ENCODE measurements at regions not wholly inside any gene's neighbourhood (a gene's known extent, or its start where the extent isn't known, plus 50 kb on each side); places are given as distances from the start of the nearest gene placed in this dataset.

DNA sequence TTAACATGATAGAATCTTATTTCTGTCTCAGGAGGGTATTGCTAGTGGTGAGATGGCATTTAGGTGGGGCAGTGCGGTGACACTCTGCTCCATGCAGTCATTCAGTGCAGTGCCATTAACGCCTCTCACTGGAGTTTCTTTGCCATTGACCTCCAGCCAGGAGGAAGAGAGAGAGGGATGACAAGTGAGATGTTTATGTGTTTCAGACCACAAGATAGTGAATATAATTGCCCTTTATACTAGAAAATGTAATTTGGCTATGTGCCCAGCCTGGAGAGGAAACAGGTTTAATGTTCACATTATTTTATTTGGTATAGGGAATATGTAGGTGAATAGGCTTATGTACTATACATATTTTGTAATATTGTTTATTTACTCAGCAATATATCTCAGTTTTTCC, 84.5 kb downstream of the ZIC1 start:
- DNase-seq (ENCODE audit: extremely low spot score in 2 of 2): no peak
- intact Hi-C loops (cut with DNase I): no loop called here
- H3K4me1 ChIP-seq: no peaks in the 10 kb centered on the region
- no peak overlapping the region for H3K27ac ChIP-seq
- TF ChIP-seq, protein P1, sequence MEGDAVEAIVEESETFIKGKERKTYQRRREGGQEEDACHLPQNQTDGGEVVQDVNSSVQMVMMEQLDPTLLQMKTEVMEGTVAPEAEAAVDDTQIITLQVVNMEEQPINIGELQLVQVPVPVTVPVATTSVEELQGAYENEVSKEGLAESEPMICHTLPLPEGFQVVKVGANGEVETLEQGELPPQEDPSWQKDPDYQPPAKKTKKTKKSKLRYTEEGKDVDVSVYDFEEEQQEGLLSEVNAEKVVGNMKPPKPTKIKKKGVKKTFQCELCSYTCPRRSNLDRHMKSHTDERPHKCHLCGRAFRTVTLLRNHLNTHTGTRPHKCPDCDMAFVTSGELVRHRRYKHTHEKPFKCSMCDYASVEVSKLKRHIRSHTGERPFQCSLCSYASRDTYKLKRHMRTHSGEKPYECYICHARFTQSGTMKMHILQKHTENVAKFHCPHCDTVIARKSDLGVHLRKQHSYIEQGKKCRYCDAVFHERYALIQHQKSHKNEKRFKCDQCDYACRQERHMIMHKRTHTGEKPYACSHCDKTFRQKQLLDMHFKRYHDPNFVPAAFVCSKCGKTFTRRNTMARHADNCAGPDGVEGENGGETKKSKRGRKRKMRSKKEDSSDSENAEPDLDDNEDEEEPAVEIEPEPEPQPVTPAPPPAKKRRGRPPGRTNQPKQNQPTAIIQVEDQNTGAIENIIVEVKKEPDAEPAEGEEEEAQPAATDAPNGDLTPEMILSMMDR (IDR thresholded peaks at IDR 0.05): no peak
- TF ChIP-seq POLR2A (IDR thresholded peaks at IDR 0.05) (no peak), POLR2AphosphoS5 (IDR thresholded peaks at IDR 0.05; ENCODE audit: insufficient read depth in 1 of 2, low read depth in 1 of 2) (no peak)
- H3K9me3 ChIP-seq: no peaks in the 10 kb centered on the region
- H3K4me3 ChIP-seq: no peak overlapping the region
- H3K36me3 ChIP-seq: no peaks in the 10 kb centered on the region
- no peaks in the 10 kb centered on the region for H3K27me3 ChIP-seq

DNA sequence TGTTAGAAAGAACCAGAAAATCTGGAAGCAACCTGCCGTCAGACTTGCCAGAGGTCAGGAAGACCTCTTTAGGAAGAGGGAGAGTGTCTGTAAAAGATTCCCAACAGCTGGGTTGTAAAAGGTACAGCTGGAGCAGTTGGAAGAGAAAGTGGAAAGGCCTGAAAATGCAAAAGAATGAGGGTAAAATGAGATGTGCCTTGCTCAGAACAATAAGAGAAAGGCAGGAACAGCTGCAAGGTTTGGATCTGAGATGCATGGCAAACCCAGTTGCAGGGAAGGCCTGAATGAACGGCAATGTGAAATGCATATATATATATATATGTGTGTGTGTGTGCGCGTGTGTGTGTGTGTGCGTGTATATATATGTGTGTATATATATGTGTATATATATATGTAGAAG, 88.1 kb downstream of the ZIC1 start:
- Histone ChIP-seq H3K36me3 (no peaks in the 10 kb centered on the region), H3K4me3 (no peak overlapping the region), H3K27me3 (no peaks in the 10 kb centered on the region), H3K4me1 (no peaks in the 10 kb centered on the region), H3K9me3 (no peaks in the 10 kb centered on the region), H3K27ac (no peak overlapping the region)
- no peak for DNase-seq (ENCODE audit: extremely low spot score in 2 of 2)
- intact Hi-C loops (cut with DNase I): no loop called here
- TF ChIP-seq, protein P1 (IDR thresholded peaks at IDR 0.05): no peak
- TF ChIP-seq POLR2AphosphoS5 (IDR thresholded peaks at IDR 0.05; ENCODE audit: insufficient read depth in 1 of 2, low read depth in 1 of 2) (no peak), POLR2A (IDR thresholded peaks at IDR 0.05) (no peak)

DNA sequence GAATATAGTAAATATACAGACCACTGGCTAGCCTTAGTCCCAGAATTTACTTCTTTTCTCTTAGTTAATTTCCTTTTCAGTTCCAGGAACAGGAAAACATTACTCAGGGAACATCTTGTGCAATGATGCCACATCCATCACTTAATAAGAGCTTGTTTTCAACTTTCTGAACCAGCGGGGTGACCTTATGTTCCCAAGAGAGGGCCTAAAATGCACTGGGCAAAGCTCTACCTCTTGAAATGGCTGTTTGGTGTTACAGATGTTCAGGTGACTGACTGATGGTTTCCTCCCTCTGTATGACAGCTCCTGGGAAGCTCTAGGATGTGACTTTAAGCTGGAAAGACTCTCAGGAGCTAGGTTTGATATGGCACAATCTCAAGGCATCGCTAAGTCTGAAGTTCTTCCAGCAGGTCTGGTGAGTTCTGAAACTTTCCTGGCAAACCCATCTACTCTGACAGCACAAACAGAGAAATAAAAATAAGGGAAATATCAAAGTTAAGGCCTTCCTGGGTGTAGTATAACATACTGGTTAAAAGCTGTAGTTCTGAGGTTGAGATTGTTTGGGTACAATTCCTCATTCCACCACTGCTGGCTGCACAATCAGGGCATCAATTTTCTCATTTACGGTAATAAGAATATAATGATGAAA, 98.6 kb downstream of the ZIC1 start:
- H3K9me3 ChIP-seq: no peaks in the 10 kb centered on the region
- no peaks in the 10 kb centered on the region for H3K4me1 ChIP-seq
- intact Hi-C loops (cut with DNase I): no loop called here
- no peak for TF ChIP-seq POLR2AphosphoS5 (IDR thresholded peaks at IDR 0.05; ENCODE audit: insufficient read depth in 1 of 2, low read depth in 1 of 2)
- no peak for TF ChIP-seq POLR2A (IDR thresholded peaks at IDR 0.05)
- TF ChIP-seq, protein P1 (IDR thresholded peaks at IDR 0.05): no peak
- no peaks in the 10 kb centered on the region for H3K27me3 ChIP-seq
- no peak overlapping the region for H3K4me3 ChIP-seq
- H3K27ac ChIP-seq: no peak overlapping the region
- no peaks in the 10 kb centered on the region for H3K36me3 ChIP-seq
- no peak for DNase-seq (ENCODE audit: extremely low spot score in 2 of 2)

DNA sequence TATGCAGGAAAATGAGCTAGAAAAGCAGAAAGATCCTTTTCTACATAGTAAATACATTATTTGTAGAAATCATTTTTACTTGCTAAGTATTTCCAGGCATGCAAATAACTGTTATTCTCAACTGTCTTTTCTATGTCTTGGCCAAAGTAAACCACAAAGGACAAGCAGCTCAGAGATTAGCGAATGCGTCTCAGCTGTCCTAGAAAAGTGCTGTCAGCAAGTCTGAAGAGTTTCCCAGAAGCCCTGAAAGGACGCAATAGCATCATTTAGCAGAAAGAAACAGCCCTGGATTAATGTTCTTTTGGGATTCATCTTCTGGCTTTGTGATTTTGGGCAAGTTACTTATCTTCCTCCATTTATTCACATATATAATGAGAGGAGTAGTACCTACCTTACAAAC, 100.3 kb downstream of the ZIC1 start:
- no peaks in the 10 kb centered on the region for H3K27me3 ChIP-seq
- intact Hi-C loops (cut with DNase I): no loop called here
- H3K4me1 ChIP-seq: no peaks in the 10 kb centered on the region
- TF ChIP-seq, protein P1 (IDR thresholded peaks at IDR 0.05): no peak
- TF ChIP-seq POLR2A (IDR thresholded peaks at IDR 0.05): no peak
- no peak for TF ChIP-seq POLR2AphosphoS5 (IDR thresholded peaks at IDR 0.05; ENCODE audit: insufficient read depth in 1 of 2, low read depth in 1 of 2)
- no peaks in the 10 kb centered on the region for H3K36me3 ChIP-seq
- no peak overlapping the region for H3K27ac ChIP-seq
- H3K4me3 ChIP-seq: no peak overlapping the region
- DNase-seq (ENCODE audit: extremely low spot score in 2 of 2): no peak
- H3K9me3 ChIP-seq: no peaks in the 10 kb centered on the region

DNA sequence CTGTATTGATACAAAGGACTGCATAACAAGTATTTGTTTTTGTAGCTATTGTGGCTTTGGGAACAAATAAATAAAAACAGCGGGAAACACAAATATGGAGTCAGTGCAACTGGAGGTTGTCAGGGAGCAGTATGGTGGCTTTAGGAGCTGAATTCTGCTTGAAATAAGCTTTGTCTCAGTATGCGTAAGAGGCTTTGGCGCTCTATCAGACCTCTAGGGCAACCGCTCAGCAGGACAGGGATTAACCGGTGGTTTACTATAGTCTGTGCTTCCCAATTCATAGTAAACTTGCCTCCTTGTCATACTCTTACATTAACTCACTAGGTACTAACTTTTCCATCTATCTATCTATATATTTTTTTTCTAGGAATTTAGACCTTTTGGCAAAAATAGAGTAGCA, 104.6 kb downstream of the ZIC1 start:
- Histone ChIP-seq H3K27ac (no peak overlapping the region), H3K36me3 (no peaks in the 10 kb centered on the region), H3K27me3 (no peaks in the 10 kb centered on the region), H3K4me1 (no peaks in the 10 kb centered on the region), H3K4me3 (no peak overlapping the region), H3K9me3 (no peaks in the 10 kb centered on the region)
- TF ChIP-seq, protein P1 (IDR thresholded peaks at IDR 0.05): no peak
- TF ChIP-seq POLR2AphosphoS5 (IDR thresholded peaks at IDR 0.05; ENCODE audit: insufficient read depth in 1 of 2, low read depth in 1 of 2) (no peak), POLR2A (IDR thresholded peaks at IDR 0.05) (no peak)
- DNase-seq (ENCODE audit: extremely low spot score in 2 of 2): no peak
- intact Hi-C loops (cut with DNase I): no loop called here
